GM18511 (cell line): ENCODE measurements at regions not wholly inside any gene's neighbourhood (a gene's known extent, or its start where the extent isn't known, plus 50 kb on each side); places are given as distances from the start of the nearest gene placed in this dataset.
"Not testable (repeated sequence)": the region's sequence is repeated elsewhere in the genome, so short reads cannot be mapped to it uniquely, and the experiment has no call there.

Experiments
- ATAC-seq: cut with Tn5 transposase; IDR thresholded peaks from one replicate; pipeline ENCODE4 v1.9.1; 2021; ENCODE audit warnings: mild to moderate bottlenecking, moderate library complexity; ENCODE audit not compliant: unreplicated experiment

DNA sequence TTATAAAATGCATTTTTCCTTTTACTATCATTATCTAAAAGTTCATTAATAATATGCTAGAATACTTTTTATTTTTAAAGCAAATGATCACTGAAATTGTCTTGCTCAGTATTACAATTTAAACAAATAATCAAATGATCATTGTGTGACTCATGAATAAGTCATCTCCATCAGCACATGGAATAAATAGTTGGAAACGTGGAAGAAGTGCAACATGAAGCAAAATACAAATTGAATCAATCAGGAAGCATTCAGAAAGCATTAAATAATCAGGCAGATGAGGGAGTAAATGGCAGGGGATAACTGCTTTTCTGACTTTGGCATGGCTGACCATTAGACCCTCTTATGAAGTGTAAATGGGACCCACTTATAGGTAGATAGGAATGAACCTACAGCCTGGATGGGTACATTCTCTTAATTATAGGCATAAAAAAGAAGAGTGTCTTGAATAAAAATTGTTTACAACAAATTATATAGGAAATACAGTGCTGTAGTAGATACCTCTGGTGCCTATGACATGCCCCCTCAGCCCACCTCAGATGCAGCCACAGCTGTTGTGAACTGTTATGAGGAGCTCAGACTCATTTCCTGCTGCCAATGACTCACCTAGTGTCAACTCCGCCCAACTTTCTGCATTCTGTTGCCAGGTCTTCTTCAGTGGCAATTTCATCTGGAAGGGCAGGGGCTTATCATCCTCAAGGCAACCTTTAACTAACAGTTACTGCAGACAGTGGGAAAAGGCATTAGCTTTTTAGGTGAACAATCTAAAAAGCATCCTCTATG is 936.0 kb downstream of the TRIB2 start:
- peak; percentile 41 for ATAC-seq

DNA sequence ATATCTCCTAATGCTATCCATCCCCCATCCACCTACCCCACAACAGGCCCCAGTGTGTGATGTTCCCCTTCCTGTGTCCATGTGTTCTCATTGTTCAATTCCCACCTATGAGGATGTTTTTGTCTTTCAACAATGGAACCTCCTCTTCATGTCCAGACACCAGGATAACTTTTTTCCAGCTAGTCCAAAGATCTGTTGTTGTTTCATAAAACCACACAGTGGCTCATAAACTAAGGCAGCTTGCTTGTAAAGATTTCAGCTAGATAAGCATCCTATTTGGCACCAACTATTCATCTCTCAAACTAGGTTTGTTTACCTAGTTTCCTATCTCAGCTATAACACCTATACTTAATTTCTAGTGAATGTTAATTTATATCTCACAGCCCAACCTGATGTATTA is 937.7 kb downstream of the TRIB2 start:
- ATAC-seq = no peak

DNA sequence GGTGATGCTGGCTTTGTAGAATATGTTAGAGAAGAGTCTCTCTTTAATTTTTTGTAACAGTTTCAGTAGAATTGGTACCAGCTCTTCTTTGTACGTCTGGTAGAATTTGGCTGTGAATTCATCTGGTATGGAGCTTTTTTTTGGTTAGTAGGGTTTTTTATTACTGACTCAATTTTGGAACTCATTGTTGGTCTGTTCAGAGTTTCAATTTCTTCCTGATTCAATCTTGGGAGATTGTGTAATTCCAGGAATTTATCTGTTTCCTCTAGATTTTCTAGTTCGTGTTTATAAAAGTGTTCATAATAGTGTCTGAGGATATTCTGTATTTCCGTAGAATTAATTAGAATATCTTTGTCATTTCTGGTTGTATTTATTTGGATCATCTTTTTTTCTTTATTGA is 943.5 kb downstream of the TRIB2 start:
- no peak for ATAC-seq

DNA sequence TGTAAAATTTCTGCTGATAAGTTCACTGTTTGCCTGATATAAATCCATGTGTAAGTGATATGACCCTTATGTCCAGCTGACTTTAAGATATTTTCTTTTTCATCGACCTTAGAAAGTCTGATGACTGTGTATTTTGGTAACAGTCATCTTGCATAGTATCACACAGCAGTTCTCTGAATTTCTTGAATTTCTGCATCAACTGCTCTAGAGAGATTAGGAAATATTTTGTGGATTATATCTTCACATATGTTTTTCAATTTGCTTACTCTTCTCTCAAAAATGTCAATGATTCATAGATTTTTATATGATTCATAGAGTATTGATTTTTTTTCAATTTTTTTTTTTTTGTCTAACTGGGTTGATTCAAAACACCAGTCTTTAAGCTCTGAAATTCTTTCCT is 945.3 kb downstream of the TRIB2 start:
- no peak for ATAC-seq

DNA sequence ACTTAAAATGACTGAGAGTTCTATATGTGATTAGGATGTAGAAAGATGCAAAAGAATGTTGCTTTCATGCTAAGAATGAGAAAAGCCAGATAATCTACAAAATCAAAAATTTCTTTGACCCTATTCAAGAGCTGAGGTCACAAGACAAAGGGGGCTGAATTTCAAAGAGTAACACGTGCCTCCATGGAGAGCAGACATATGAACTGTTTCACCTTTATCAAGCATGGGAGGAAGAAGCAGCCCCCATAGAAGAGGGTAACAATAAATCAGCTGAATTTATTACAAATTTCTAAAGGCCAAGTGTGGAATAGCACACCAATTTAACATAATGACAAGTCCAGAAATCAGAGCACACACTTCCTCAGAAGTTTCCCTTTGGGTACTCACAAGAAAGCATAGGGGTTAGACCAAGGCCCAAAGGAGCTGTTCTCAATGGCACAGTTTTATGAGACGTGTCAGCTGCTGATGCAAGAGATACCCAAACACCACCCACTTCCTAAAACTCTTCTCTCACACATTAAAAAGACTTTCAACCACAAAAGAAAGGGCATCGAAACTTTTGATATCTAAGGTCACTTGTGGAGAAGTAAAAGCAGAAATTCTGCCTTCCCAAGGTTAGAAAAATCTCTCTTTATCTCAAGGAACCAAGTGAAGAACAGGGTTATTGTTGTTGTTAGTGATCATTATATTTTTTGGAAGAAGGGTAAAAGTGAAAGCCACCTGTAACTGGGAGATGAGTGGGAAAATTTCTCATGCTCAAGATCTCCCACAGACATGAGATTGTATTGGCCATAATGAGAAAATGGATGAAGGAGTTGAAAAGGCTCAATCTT is 950.1 kb downstream of the TRIB2 start:
- peak; percentile 89 for ATAC-seq

DNA sequence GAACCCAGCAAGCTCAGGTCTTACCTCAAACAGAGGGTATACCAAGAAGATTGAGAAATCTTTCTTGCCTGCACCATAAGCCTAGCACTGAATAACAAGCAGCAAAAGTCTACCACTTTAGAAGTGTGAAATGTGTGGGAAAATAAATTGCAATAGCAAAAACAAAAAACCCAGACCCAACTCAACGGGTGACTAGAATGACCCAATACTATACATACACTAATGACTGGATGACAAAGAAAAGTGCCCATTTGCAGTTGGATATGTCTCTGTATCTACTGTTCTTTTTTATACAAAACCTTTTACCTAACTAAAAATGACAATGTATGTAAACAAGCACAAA is 950.6 kb downstream of the TRIB2 start:
- peak; percentile 12 for ATAC-seq

DNA sequence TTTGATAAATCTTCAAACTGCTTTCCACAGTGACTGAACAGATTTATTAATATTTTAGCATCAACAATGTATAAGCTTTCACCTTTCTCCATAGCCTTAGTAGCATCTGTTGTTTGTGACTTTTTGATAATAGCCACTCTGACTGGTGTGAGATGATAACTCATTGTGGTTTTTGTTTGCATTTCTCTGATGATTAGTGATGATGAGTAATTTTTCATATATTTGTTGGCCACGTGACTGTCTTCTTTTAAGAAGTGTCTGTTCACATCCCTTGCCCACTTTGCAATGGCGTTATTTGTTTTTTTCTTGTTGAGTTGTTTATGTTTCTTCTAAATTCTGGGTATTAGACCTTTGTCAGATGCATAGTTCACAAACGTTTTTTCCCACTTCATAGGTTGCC is 952.9 kb downstream of the TRIB2 start:
- no peak for ATAC-seq

DNA sequence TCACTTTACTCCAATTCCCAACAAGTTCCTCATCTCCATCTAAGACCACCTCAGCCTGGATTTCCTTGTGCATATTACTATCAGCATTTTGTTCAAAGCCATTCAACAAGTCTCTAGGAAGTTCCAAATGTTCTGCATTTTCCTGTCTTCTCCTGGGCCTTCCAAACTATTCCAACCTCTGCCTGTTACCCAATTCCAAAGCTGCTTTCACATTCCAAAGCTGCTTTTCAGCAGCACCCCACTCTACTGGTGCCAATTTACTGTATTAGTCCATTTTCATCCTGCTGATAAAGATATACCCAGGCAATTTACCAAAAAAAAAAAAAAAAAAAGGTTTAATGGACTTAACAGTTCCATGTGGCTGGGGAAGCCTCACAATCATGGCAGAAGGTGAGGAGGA is 957.1 kb downstream of the TRIB2 start:
- not testable (repeated sequence) for ATAC-seq

DNA sequence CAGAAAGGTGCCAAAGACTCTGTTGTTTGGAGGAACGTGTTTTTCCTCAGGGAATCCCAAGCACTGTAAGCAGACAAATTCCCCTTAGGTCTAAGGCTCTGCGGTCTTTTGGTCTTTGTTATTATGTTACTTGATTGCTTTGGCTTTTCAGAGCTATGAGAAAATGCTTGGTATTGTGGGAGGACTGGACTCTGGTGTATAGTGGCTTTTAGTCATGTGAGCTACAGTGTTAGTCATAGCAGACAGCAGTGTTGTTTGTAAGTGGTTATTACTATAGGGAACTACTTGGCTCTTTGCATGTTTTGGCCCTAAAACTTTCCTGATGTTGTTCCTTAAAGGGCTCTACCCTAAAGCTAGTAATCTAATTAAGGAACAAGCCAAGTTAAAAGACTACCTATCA is 956.2 kb upstream of the LRATD1 start:
- no peak for ATAC-seq

DNA sequence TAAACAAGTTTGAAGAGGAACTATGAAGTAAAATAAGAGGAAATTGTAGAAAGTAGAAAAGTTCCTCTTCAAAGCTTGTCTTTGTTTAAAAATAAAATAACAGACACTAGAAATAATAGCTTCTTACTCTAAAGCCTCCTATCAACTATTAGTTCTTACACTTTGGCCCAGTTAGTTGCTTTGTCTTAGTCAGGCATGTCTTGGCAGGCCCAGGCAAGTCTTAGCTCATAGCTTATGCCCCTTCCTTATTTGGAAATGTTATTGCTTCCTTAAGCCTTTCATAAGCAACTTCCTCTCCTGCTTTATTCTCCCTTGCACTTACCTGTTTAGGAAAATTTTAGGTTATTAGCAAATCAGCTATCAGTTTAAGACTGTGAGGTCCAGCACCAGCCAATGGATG is 950.6 kb upstream of the LRATD1 start:
- ATAC-seq = no peak

DNA sequence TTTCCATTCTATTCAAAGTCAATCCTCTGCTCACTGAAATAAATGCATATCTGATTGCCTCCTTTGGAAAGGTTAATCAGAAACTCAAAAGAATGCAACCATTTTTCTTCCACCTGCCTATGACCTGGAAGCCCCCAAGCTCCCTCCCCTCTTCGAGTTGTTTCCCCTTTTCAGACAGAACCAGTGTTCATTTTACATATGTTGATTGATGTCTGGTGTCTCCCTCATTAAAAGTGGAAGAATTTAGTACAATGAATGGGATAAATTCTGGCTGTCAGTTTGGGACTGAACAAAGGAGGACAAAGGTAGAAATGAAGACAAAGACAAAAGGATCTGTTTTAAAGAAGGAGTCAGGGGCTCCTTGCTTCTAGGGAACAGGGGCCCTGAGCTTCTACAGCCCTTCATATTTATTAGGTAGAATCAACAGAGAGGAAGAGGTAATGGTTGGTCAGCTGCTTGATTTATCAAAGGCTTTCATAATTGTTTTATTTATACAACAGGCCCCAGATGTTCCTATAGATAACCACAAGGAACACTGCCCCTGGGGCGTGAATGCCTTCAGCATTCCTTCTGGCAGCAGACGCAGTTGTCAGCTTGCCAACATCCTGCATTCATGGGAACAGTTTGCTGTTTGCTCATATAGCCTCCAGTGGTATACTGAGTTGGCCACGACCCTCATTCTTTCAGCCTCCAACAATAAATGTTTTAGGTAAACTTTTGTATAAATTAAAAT is 949.8 kb upstream of the LRATD1 start:
- no peak for ATAC-seq

DNA sequence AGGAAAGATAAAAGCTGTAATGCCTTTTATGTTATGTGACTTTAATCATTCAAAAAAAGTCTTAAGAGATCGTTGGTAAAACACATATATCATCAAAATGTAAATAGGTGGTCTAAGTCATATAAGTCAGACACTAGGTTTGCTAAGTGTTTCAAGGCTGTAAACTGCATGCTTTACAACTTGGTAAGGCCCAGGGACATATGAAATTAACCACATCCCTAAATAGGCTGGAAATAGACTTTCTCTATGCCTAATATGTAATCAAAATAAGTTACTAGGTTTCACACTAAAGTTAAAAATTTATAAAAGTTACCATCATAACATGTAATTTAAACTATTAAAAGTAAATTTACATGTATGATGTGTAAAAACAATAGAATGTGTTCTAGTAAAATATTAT is 946.3 kb upstream of the LRATD1 start:
- peak; percentile 83 for ATAC-seq

DNA sequence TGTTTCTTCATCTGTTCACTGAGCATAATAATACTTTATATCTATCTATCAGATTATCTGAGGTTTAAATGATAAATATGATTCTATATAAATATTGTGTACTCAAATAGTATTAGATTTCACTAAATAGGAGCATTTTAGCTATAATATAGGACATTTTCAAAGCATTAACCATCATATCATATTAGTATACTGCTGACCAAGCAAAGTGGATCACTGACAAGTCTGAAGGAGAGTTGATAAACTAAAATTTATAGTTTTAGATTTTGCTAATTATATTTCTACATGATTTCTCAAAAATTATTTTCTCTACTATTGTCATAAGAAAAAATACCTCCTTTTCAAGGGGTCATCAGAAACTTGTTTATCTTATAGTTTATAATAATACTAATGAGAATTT is 937.8 kb upstream of the LRATD1 start:
- ATAC-seq = no peak

DNA sequence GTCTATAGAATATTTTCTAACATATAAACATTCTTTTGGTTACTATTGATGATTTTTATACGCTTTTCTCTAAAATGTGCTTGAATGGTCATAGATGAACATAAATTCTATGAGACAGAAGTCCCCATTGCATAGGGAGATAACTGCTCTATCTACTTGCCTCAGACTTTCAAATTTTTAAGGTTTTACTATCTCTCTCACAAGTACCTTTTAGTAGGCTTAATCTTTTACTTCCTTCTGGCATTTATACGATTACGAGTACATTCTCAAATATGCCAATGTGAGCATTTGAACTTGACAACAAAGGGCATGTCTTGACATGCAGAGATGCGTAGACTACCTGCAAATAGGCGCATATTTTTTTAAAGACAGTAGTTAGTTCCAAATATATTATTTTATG is 935.9 kb upstream of the LRATD1 start:
- ATAC-seq = no peak

DNA sequence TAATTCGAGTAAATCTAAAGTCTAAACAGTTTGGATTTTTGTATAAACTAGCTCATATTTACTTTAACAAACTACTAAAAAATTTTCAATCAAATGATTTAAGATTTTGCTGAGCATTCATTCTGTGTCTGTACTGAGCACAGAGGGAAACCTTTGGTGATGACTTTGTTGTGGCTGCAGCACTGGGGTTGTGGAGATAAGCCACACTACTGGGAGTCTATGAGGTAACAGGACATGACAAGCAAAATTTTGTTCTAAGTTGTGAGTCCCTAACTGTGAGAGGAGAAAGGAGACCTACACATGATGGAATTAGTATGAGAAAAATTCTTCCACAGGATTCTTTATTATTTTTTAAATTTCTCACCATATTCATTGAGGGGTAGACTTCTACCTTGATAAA is 933.7 kb upstream of the LRATD1 start:
- ATAC-seq = no peak

DNA sequence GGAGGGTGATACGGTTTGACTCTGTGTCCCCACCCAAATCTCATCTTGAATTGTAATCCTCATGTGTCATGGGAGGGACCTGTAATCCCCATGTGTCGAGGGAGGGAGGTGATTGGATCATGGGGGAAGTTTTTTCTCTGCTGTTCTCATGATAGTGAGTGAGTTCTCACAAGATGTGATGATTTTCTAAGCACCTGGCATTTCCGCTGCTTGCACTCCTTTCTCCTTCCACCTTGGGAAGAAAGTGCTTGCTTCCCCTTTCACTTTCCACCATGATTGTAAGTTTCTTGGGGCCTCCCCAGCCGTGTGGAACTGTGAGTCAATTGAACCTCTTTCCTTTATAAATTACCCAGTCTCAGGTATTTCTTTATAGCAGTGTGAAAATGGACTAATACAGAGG is 932.6 kb upstream of the LRATD1 start:
- ATAC-seq = not testable (repeated sequence)

DNA sequence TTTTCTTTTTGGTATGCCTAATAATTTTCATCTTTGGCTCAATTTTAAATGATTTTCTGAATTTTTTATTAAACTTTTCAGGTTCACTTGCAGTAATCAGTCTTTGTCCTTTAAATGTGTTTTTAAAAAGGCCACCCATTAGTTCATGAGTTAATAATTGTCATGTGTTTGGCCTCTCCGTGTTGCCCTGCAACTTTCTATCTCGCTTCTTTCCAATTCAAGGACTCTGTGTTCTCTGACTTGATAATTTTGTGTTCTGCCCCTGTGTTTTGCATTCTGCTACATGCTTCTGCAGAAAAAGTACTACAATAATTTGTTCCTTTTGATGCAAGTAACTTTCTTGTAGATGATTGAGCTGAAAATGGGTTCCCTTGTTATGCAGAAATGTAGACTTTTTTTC is 921.4 kb upstream of the LRATD1 start:
- ATAC-seq = no peak

DNA sequence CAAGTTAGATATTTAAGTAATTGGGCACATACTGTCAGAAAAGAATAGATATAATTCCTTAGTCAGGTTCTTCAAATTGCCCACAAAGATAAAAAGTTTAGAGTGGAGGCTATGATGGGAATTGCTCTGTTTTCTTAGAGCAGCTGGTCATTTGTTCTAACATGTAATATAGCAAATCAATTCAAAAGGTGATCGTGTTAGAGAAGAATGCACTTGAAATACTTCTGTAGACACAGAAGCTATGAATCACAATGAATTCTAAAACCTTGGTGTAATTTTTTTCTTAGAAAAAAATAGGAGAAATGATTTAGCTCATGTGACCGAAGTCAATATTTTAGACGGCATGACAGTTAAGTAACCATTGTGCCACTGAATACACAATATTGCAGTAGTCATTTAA is 918.1 kb upstream of the LRATD1 start:
- no peak for ATAC-seq

DNA sequence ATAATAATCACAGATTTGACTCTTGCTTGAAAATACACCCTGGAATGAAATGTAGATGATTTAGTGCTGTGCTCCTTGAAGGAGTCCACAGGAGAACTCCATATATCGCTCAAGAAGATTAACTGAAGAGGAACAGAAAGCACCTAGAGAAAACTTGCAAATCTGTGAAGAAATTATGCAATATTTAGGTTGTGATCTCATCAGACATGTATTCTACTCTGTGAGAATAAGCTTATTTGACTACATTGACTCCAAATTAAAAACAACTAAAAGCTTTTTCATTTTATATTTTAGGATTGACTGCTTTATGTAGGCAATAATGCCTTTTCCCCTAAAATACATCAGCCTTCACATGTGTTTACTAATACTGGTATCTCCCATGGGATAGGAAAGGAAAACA is 906.6 kb upstream of the LRATD1 start:
- ATAC-seq = no peak

DNA sequence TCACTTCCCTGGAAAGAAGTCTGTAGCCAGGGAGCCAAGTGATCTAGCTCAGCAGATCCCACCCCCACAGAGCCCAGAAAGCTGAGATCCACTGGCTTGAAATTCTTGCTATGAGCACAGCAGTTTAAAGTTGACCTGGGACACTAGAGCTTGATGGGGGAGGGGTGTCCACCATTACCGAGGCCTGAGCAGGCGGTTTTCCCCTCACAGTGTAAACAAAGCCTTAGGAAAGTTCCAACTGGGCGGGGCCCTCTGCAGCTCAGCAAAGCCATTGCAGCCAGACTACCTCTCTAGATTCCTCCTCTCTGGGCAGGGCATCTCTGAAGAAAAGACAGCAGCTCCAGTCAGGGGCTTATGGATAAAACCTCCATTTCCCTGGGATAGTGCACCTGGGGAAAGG is 887.2 kb upstream of the LRATD1 start:
- no peak for ATAC-seq

DNA sequence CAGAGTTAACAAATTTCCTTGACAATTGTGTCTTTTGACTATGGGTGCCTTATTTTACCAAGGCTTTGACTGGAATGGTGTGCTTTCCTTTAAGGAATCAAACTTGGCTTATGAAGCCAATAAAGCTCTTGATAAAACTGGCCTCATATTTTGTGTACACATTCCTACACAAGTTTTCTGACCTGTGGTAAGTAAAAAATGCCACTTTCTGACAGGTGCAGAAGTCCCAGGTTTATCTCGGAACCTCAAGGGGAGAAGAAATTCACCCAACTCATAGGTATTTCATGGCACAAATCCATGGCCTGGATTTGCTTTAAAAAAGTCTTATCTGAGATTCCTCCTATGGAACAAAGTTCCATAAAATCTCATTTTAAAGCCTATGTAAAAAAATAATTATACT is 880.6 kb upstream of the LRATD1 start:
- no peak for ATAC-seq

DNA sequence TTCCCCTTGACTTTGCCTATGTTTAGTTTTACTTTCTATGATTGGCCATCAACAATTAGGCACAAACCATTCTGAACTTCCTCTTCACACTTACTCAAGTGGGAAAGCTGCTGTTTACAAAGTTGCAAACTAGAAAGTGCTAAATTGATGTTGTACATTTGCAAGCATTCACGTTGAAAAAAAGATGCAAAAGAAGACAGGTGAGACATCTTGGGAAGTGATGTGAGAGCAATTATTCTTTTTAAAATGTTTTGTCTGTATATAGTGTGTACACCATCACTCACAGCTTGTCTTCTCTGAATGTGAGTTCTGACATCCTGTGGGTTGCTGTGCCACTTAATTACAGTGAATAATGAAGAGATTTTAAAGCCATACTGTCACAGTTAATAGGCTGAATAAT is 874.1 kb upstream of the LRATD1 start:
- peak; percentile 67 for ATAC-seq
